ENCODE measurements at regions not wholly inside any gene's neighbourhood (a gene's known extent, or its start where the extent isn't known, plus 50 kb on each side); places are given as distances from the start of the nearest gene placed in this dataset.

DNA sequence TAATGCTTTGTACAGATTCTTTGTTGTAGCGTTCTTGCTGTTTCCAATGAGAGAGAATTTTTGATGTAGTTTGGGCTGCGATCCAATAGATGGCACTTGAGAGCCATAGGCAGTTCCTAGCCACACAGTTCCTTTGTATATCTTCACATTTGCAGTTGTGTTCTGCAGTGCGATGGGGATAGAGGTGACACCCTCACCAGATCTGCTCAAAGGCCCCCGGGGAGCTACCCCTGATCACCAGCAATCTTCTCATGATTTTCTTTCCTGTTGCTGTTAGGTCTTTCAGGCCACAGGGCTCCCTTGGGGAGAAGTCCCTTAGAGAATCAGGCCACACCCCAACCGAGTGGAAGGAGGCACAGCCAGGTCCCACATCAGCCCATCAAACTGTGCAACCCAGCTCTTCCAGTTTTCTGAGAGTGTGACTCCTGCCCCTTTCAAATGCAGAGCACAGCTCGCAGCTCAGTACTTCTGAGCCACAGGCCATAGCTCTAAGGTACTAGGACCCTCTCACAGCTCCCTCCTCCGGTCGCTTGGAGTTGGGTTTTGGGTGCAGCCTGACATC is 353.7 kb downstream of the SLCO4C1 start:
- TF ChIP-seq, protein P1, sequence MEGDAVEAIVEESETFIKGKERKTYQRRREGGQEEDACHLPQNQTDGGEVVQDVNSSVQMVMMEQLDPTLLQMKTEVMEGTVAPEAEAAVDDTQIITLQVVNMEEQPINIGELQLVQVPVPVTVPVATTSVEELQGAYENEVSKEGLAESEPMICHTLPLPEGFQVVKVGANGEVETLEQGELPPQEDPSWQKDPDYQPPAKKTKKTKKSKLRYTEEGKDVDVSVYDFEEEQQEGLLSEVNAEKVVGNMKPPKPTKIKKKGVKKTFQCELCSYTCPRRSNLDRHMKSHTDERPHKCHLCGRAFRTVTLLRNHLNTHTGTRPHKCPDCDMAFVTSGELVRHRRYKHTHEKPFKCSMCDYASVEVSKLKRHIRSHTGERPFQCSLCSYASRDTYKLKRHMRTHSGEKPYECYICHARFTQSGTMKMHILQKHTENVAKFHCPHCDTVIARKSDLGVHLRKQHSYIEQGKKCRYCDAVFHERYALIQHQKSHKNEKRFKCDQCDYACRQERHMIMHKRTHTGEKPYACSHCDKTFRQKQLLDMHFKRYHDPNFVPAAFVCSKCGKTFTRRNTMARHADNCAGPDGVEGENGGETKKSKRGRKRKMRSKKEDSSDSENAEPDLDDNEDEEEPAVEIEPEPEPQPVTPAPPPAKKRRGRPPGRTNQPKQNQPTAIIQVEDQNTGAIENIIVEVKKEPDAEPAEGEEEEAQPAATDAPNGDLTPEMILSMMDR (IDR thresholded peaks at IDR 0.05), result peak in 1 of 3 experiments; percentile 7
- TF ChIP-seq POLR2A (IDR thresholded peaks at IDR 0.05), result no peak

Measured in testis (tissue), 2 donors.